Esophagus muscularis mucosa (tissue), 4 donors: ENCODE measurements at regions not wholly inside any gene's neighbourhood (a gene's known extent, or its start where the extent isn't known, plus 50 kb on each side); places are given as distances from the start of the nearest gene placed in this dataset.
"Not testable (repeated sequence)": the region's sequence is repeated elsewhere in the genome, so short reads cannot be mapped to it uniquely, and the experiment has no call there.

ENCODE experiments used
- DNase-seq: peaks from one replicate; pipeline ENCODE4 v3.0.0-alpha.2; 2017; ENCODE audit errors: extremely low spot score
- H3K27ac ChIP-seq, 4 donors: fragments of 200-600 bp; sonication (generic); replicated peaks in 1 of 4; 1 replicate in 3 of 4; 2 replicates in 1 of 4; pipeline ENCODE4 v1.5.1; 2016 to 2019; ENCODE audit warnings: mild to moderate bottlenecking in 1 of 4
- H3K27me3 ChIP-seq, 4 donors: fragments of 200-600 bp; sonication (generic); one replicate each; pipeline versions ENCODE4 v1.5.1 to v1.6.0; 2016 to 2019
- H3K36me3 ChIP-seq, 4 donors: fragments of 200-600 bp; sonication (generic); one replicate each; pipeline ENCODE4 v1.5.1; 2016 to 2019
- H3K4me1 ChIP-seq, 4 donors: fragments of 200-600 bp; sonication (generic); one replicate each; pipeline ENCODE4 v1.5.1; 2016 to 2019
- H3K4me3 ChIP-seq, 4 donors: fragments of 200-600 bp; sonication (generic); 1 replicate in 2 of 4; 2 replicates in 2 of 4; pipeline ENCODE4 v1.5.1; 2016 to 2019; ENCODE audit warnings: mild to moderate bottlenecking in 4 of 4, moderate library complexity in 1 of 4
- H3K9me3 ChIP-seq, 4 donors: fragments of 200-600 bp; sonication (generic); 1 replicate in 3 of 4; 2 replicates in 1 of 4; pipeline ENCODE4 v1.5.1; 2016 to 2019
- EP300 ChIP-seq: sonication (generic); formaldehyde crosslinking; IDR thresholded peaks from one replicate; pipeline ENCODE4 v1.6.1; 2017; ENCODE audit warnings: antibody characterized with exemption
- POLR2A ChIP-seq: fragments of 450-650 bp; IDR thresholded peaks from one replicate; pipeline ENCODE4 v1.6.1; 2017; ENCODE audit warnings: antibody characterized with exemption, moderate library complexity, mild to moderate bottlenecking, low read depth
- POLR2AphosphoS5 ChIP-seq, 2 donors: sonication (generic); formaldehyde crosslinking; IDR thresholded peaks; one replicate each; pipeline ENCODE4 v1.6.1; 2017; ENCODE audit warnings: antibody characterized with exemption in 2 of 2
- WGBS: methylation state at CpG from one replicate; pipeline ENCODE4 v1.1.5; 2018; 5-methylcytosine and 5-hydroxymethylcytosine counted together
- intact Hi-C: fragments of 100-400 bp; cut with DNase I; formaldehyde crosslinking; loops from one replicate; pipeline ENCODE4 v1.15.1; 2023
- TF ChIP-seq, protein P1 (sequence below), 3 experiments: fragments of 200-600 bp in 2 of 3; fragments of 450-650 bp in 1 of 3; sonication (generic) in 2 of 3; IDR thresholded peaks; one replicate each; pipeline ENCODE4 v1.5.1; 2017 to 2019; ENCODE audit warnings: antibody characterized with exemption in 3 of 3, mild to moderate bottlenecking in 2 of 3, moderate library complexity in 1 of 3

DNA sequence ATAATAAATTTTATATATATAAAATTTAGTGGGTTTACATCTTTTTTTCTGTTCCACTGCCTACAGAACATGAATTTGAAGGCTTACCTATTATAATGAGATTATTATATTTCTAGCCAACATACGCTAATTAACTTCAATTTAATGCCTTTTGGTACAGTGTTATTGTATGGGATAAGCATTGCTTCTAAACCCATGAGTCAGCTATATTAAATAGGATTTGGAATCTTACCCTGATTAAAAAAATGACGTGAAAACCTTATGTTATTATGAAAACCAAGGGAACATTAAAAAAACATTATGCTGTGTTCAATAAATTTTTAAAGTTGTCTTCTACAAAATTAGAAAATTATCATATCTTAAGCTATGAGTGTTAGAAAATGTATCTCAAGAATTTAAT is 334.0 kb upstream of the RGS17 start:
- no peak overlapping the region for H3K4me3 ChIP-seq
- H3K4me1 ChIP-seq: no peaks in the 10 kb centered on the region
- TF ChIP-seq, protein P1, sequence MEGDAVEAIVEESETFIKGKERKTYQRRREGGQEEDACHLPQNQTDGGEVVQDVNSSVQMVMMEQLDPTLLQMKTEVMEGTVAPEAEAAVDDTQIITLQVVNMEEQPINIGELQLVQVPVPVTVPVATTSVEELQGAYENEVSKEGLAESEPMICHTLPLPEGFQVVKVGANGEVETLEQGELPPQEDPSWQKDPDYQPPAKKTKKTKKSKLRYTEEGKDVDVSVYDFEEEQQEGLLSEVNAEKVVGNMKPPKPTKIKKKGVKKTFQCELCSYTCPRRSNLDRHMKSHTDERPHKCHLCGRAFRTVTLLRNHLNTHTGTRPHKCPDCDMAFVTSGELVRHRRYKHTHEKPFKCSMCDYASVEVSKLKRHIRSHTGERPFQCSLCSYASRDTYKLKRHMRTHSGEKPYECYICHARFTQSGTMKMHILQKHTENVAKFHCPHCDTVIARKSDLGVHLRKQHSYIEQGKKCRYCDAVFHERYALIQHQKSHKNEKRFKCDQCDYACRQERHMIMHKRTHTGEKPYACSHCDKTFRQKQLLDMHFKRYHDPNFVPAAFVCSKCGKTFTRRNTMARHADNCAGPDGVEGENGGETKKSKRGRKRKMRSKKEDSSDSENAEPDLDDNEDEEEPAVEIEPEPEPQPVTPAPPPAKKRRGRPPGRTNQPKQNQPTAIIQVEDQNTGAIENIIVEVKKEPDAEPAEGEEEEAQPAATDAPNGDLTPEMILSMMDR (IDR thresholded peaks at IDR 0.05): no peak
- TF ChIP-seq POLR2AphosphoS5 (IDR thresholded peaks at IDR 0.05) (no peak), POLR2A (no peak), EP300 (no peak)
- intact Hi-C loops: no loop called here
- H3K27me3 ChIP-seq: no peaks in the 10 kb centered on the region
- no peaks in the 10 kb centered on the region for H3K36me3 ChIP-seq
- WGBS: 79% methylated on average over 2 of the region's 2 CpGs
- H3K27ac ChIP-seq: no peak overlapping the region
- H3K9me3 ChIP-seq: no peaks in the 10 kb centered on the region
- DNase-seq: no peak

DNA sequence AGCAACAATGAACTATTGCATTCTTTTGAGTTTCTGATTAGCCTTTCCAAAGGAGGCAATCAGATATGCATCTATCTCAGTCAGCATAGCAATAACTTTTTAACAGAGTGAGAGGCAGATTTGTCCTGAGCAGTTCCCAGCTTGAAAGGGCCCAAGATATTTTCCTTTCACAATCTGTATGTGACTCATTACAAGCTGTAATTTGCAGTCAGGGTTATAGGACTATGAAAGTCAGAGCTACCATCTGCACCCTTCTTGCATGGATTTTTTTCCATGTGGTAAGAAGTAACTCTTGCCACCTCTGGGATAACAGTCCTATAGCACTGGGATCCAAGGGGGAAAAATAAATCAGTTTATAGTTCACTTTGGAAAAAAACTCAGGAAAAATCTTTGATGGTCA is 318.2 kb upstream of the RGS17 start:
- Histone ChIP-seq H3K4me3 (no peak overlapping the region), H3K36me3 (no peaks in the 10 kb centered on the region), H3K4me1 (no peaks in the 10 kb centered on the region), H3K27me3 (no peaks in the 10 kb centered on the region), H3K9me3 (no peaks in the 10 kb centered on the region), H3K27ac (no peak overlapping the region)
- intact Hi-C loops: no loop called here
- TF ChIP-seq POLR2A (no peak), POLR2AphosphoS5 (IDR thresholded peaks at IDR 0.05) (no peak), EP300 (no peak)
- TF ChIP-seq, protein P1 (IDR thresholded peaks at IDR 0.05): no peak
- DNase-seq: no peak

DNA sequence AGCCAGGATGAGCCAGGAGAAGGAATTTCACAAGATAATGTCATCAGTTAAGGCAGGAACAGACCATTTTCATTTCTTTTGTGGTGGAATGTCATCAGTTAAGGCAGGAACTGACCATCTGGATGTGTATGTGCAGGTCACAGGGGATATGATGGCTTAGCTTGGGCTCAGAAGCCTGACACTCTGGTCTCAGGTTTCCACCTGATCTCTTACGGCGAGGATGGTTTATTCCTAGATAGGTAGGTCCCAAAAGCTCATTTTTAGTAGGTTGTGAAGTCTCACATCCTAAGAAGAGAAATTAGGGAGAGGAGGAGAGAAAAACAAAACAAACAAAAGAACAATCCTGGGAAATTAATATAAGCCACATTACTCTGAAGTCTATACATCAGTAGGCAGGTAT is 311.7 kb upstream of the RGS17 start:
- 81% methylated on average over 2 of the region's 2 CpGs for WGBS
- H3K27me3 ChIP-seq, H3K27ac ChIP-seq, DNase-seq, H3K4me3 ChIP-seq, H3K4me1 ChIP-seq, H3K9me3 ChIP-seq, intact Hi-C loops, H3K36me3 ChIP-seq: not testable (repeated sequence)

DNA sequence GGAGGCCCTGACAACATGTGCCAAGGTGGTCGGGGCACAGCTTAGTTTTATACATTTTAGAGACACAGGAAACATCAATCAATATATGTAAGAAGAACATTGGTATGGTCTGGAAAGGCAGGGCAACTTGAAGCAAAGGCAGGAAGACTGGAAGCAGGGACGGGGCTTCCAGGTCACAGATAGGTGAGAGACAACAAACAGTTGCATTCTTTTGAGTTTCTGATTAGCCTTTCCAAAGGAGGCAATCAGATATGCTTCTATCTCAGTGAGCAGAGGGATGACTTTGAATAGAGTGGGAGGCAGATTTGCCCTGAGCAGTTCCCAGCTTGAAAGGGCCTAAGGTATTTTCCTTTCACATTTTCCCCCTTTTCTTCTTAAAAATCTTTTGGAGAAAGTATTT is 311.0 kb upstream of the RGS17 start:
- DNase-seq: no peak
- Histone ChIP-seq H3K36me3 (no peaks in the 10 kb centered on the region), H3K4me1 (no peaks in the 10 kb centered on the region), H3K9me3 (no peaks in the 10 kb centered on the region), H3K27ac (no peak overlapping the region), H3K4me3 (no peak overlapping the region), H3K27me3 (no peaks in the 10 kb centered on the region)
- TF ChIP-seq POLR2AphosphoS5 (IDR thresholded peaks at IDR 0.05) (no peak), EP300 (no peak), POLR2A (no peak)
- TF ChIP-seq, protein P1 (IDR thresholded peaks at IDR 0.05): no peak
- intact Hi-C loops: no loop called here
- 29% methylated on average over 2 of the region's 2 CpGs for WGBS

DNA sequence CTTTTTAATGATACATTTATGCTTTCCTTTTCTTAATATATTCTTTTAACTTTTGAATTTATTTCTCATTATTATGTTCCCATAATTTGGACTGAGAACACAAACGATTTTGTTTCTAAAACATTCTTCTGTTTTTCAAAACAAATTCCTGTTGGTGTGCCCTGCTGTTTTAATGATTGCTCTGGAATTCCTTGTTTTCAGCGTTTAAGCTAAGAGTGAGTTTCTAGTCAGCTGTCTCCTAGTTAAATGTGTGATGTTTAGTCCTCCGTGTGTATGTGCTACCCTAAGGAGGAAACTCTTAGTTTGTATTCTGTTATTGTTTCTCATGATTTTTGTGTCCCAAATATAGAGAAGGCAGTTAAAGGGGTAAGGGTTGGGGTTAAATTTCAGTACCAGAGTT is 306.1 kb upstream of the RGS17 start:
- intact Hi-C loops: no loop called here
- Histone ChIP-seq H3K9me3 (no peaks in the 10 kb centered on the region), H3K27me3 (no peaks in the 10 kb centered on the region), H3K4me3 (no peak overlapping the region), H3K4me1 (no peaks in the 10 kb centered on the region), H3K36me3 (no peaks in the 10 kb centered on the region), H3K27ac (no peak overlapping the region)
- DNase-seq: no peak
- 37% methylated on average over 3 of the region's 3 CpGs for WGBS
- TF ChIP-seq POLR2A (no peak), POLR2AphosphoS5 (IDR thresholded peaks at IDR 0.05) (no peak), EP300 (no peak)
- TF ChIP-seq, protein P1 (IDR thresholded peaks at IDR 0.05): no peak
